ENCODE measurements at regions not wholly inside any gene's neighbourhood (a gene's known extent, or its start where the extent isn't known, plus 50 kb on each side); places are given as distances from the start of the nearest gene placed in this dataset.
"Not testable (repeated sequence)": the region's sequence is repeated elsewhere in the genome, so short reads cannot be mapped to it uniquely, and the experiment has no call there.

DNA sequence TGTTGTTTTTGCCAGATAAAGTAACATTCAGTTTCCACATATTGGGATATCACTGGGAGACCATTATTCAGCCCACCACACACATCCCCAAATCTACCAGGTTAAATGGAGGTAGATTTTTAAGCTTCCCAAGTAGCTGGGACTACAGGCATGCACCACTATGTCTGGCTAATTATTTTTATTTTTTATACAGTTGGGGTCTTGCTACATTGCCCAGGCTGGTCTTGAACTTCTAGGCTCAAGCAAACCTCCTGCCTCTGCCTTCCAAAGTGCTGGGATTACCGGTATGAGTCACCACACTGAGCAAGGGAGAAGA lies 96.6 kb upstream of the CHD2 start:
- H3K27me3 Mint-ChIP-seq (ENCODE audit: low read depth in 3 of 3) = peaks cover 1 to 3% (median 2%) of the 10 kb centered on the region in 3 donors
- no peaks in the 10 kb centered on the region for H3K9me3 Mint-ChIP-seq
- peaks cover 4 to 9% of the 10 kb centered on the region in 2 donors for H3K4me1 Mint-ChIP-seq
- peaks cover 0 to 8% (median 0%) of the 10 kb centered on the region in 3 donors for H3K36me3 Mint-ChIP-seq
- no peak for DNase-seq
- no peak overlapping the region for H3K4me3 Mint-ChIP-seq
- H3K27ac Mint-ChIP-seq = no peak overlapping the region

DNA sequence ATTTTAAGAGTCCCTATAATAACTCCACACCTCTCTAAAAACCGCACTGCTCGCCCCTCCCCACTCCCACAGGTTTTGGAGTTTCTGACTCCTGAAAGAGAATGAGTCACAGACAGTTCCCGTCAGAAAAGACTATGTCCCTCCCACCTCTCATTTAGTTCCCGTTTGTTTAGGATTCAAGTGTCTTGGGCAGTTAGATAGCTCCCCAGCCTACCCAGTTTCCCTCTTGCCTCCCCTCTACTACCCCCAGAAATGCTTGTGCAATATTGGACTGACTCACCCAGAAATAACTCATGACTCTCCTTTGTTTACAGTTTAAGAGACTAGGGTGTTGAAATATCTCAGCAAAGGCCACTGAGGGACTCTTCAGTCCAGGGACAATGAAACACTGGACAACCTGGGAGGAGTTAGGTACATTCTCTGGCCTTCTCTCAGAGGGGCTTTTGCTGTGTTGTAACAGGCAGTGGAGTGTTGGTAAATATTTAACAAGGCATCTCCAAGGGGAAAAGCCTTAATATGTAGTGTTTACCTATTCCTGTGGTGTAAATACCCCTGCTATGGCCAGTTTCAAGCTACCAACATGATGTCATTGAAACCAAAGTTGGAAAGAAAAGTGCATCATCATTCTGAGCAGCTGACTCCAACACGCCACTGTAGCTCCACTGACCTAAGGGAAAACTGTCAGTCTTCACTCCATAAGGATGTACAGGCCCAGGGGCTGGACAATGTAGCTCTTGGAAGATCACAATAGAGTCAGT lies 96.1 kb upstream of the CHD2 start:
- Mint-ChIP-seq H3K27ac (peak overlapping the region in 1 of 6 donors; percentile 35), H3K9me3 (no peaks in the 10 kb centered on the region), H3K27me3 (ENCODE audit: low read depth in 3 of 3) (peaks cover 1 to 5% (median 3%) of the 10 kb centered on the region in 3 donors), H3K4me3 (no peak overlapping the region), H3K36me3 (peaks cover 0 to 8% (median 0%) of the 10 kb centered on the region in 3 donors), H3K4me1 (peaks cover 5 to 14% of the 10 kb centered on the region in 2 donors)
- DNase-seq = no peak

DNA sequence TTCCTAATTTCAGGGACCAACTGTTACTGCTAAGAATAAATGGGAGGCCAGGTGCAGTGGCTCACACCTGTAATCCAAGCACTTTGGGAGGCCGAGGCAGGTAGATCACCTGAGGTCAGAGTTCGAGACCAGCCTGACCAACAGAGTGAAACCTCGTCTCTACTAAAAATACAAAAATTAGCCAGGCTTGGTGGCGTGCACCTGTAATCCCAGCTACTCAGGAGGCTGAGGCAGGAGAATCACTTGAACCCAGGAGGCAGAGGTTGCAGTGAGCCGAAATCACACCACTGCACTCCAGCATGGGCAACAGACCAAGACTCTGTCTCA lies 95.6 kb upstream of the CHD2 start:
- not testable (repeated sequence) for H3K9me3 Mint-ChIP-seq, H3K4me3 Mint-ChIP-seq, H3K27ac Mint-ChIP-seq, DNase-seq, H3K36me3 Mint-ChIP-seq
- peaks cover 8 to 19% of the 10 kb centered on the region in 2 donors for H3K4me1 Mint-ChIP-seq
- peaks cover 1 to 10% (median 8%) of the 10 kb centered on the region in 3 donors for H3K27me3 Mint-ChIP-seq (ENCODE audit: low read depth in 3 of 3)

DNA sequence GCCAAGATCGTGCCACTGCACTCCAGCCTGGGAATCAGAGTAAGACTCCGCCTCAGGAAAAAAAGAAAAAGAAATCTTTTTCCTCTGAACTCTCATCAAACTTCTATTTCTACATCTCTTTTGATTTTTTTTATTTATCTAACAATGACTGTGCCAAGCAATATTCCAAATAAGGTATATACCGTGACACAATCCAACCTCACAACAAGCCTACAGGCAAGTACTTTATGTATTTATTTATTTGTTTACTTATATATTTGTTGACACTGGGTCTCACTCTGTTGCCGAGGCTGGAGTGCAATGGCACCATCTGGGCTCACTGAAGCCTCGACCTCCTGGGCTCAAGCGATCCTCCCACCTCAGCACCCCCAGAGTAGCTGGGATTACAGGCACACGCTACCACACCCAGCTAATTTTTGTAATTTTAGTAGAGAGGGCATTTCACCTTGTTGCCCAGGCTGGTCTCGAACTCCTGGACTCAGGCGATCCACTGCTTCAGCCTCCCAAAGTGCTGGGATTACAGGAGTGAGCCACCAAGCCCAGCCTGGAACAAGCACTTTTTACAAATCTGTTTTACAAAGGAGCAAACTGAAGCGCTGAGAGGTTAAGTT lies 94.9 kb upstream of the CHD2 start:
- Mint-ChIP-seq H3K4me3 (no peak overlapping the region), H3K27me3 (ENCODE audit: low read depth in 3 of 3) (peaks cover 1 to 16% (median 10%) of the 10 kb centered on the region in 3 donors), H3K27ac (no peak overlapping the region), H3K9me3 (no peaks in the 10 kb centered on the region), H3K4me1 (peaks cover 14 to 25% of the 10 kb centered on the region in 2 donors), H3K36me3 (peaks cover 0 to 8% (median 0%) of the 10 kb centered on the region in 3 donors)
- no peak for DNase-seq

DNA sequence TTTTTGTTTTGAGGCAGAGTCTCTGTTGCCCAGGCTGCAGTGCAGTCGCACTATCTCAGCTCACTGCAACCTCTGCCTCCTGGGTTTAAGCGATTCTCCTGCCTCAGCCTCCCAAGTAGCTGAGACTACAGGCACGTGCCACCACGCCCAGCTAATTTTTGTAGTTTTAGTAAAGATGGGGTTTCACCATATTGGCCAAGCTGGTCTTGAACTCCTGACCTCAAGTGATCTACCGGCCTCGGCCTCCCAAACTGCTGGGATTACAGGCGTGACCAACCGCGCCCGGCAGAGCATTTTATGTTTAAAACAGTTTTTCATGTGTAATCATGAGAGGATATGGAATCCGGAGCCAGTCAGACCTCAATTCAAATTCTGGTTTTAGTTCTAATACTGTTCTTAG lies 94.0 kb upstream of the CHD2 start:
- not testable (repeated sequence) for H3K9me3 Mint-ChIP-seq, H3K36me3 Mint-ChIP-seq, DNase-seq
- peak overlapping the region in 4 of 5 donors; percentile 10 to 60 (median 32) for H3K4me3 Mint-ChIP-seq
- peak overlapping the region in 2 of 6 donors; percentile 26 to 66 for H3K27ac Mint-ChIP-seq
- peaks cover 1 to 20% (median 10%) of the 10 kb centered on the region in 3 donors for H3K27me3 Mint-ChIP-seq (ENCODE audit: low read depth in 3 of 3)
- H3K4me1 Mint-ChIP-seq = peaks cover 21 to 35% of the 10 kb centered on the region in 2 donors

DNA sequence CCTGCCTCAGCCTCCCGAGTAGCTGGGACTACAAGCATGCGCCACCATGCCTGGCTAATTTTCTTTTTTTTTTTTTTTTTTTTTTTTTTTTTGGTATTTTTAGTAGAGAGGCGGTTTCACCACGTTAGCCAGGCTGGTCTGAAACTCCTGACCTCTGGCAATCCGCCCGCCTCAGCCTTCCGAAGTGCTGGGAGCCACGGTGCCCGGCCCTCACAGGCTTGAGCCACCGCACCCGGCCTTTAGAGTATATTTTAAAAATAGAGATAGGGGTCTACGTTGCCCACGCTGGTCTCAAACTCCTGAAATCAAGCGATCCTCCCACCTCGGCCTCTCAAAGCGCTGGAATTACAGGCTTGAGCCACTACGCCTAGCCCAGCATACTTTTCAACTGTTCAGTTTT lies 93.4 kb upstream of the CHD2 start:
- peak overlapping the region in 1 of 6 donors; percentile 66 for H3K27ac Mint-ChIP-seq
- DNase-seq = no peak
- peaks cover under 1 to 20% (median 10%) of the 10 kb centered on the region in 3 donors for H3K27me3 Mint-ChIP-seq (ENCODE audit: low read depth in 3 of 3)
- no peaks in the 10 kb centered on the region for H3K9me3 Mint-ChIP-seq
- peaks cover 0 to 6% (median 0%) of the 10 kb centered on the region in 3 donors for H3K36me3 Mint-ChIP-seq
- H3K4me1 Mint-ChIP-seq = peaks cover 21 to 35% of the 10 kb centered on the region in 2 donors
- no peak overlapping the region for H3K4me3 Mint-ChIP-seq

DNA sequence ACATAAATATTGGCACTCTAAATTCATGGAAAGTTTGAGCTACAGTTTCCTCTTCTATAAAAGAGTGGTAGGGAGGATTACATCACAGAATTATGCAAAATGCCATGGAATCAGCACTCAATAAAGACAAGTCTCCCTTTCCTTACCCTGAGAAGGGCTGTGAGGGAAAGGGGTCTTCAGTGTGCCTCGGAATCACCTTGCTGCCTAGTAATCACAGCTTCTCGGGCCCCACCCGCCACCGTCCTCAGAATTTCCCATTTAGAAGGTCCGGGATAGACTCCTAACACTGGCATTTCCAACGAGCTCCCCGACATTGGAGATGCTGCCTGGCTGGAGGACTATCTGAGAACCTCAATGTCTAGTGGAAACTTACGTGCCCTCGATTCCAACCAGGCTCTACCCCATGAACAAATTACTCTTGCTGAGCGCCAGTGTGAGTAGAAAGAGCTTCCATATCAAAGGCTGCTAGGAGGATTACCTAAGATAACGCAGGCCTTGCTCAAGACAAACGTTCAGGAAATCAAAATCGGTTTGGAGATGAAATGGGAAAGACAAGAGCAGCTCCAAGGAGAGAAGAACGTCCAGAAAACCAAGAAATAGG lies 92.1 kb upstream of the CHD2 start:
- H3K36me3 Mint-ChIP-seq = peaks cover 0 to 4% (median 0%) of the 10 kb centered on the region in 3 donors
- no peak for DNase-seq
- H3K4me1 Mint-ChIP-seq = peaks cover 21 to 35% of the 10 kb centered on the region in 2 donors
- H3K27ac Mint-ChIP-seq = peak overlapping the region; percentile 84 to 99 (median 96)
- peaks cover 0 to 20% (median 10%) of the 10 kb centered on the region in 3 donors for H3K27me3 Mint-ChIP-seq (ENCODE audit: low read depth in 3 of 3)
- peak overlapping the region; percentile 85 to 97 (median 95) for H3K4me3 Mint-ChIP-seq
- H3K9me3 Mint-ChIP-seq = no peaks in the 10 kb centered on the region

DNA sequence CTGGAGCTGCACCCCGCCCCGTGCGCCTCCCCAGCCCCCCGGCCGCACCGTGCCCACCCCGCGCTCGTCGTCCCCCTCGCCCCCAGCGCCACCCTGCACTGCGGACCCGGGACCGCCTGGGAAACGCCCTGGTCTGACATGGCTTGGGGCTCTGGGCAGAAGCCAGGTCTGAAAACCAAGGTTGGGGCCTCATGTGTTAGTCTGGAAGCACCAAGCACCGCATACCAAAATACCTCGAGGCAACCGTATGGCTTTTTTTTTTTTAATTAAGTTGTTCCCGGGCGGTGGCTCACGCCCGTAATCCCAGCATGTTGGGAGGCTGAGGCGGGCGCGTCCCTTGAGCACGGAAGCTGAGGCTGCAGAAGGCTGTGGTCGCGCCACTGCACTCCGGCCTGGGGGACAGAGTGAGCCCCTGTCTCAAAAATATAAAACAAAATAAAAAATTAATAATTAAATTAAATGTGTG lies 91.5 kb upstream of the CHD2 start:
- H3K27ac Mint-ChIP-seq = peak overlapping the region; percentile 34 to 99 (median 97)
- H3K27me3 Mint-ChIP-seq (ENCODE audit: low read depth in 3 of 3) = peaks cover 0 to 20% (median 10%) of the 10 kb centered on the region in 3 donors
- no peak for DNase-seq
- H3K9me3 Mint-ChIP-seq = no peaks in the 10 kb centered on the region
- peaks cover 0 to 4% (median 0%) of the 10 kb centered on the region in 3 donors for H3K36me3 Mint-ChIP-seq
- peaks cover 24 to 38% of the 10 kb centered on the region in 2 donors for H3K4me1 Mint-ChIP-seq
- H3K4me3 Mint-ChIP-seq = peak overlapping the region; percentile 85 to 97 (median 95)

DNA sequence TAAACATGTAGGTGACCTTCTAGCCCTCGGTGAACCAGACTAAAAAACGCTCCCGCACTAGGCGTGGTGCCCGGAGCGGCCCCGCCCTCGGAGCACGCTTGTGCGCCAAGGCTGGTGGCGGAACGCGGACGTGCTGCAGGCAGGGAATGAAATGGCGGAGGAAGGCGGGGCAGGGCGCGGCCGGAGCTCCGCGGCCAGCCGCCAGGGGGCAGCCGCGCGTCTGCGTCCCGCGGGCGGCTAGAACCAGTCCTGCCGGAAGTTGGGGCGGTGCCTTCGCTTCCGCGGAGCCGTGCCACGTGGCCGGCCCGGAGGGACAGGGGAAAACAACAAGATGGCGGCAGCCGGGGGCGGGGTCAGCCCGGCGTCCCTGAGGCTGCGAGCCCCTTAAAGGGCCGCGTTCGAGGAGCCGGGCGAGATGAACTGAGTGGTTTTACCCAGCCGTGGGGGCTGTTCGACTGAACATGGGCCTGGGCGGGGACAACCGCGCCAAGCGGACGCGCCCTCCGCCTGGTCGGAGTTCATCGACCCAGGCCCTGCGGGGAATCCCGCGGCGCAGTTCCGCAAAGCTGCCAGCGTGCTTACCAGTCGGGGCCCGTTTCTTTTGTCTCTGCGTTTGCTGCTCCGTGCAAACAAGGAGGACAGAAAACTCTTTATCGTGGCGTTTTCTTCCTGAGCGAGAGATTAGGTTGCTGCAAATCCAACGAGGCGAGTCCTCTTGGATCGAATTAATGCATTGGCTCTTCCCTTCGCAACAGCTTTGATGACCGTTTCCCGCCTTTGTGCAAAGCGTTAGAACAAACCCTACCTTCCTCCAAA lies 90.9 kb upstream of the CHD2 start:
- Mint-ChIP-seq H3K4me3 (peak overlapping the region; percentile 85 to 97 (median 95)), H3K9me3 (no peaks in the 10 kb centered on the region), H3K4me1 (peaks cover 25 to 41% of the 10 kb centered on the region in 2 donors), H3K27me3 (ENCODE audit: low read depth in 3 of 3) (peaks cover 0 to 20% (median 10%) of the 10 kb centered on the region in 3 donors), H3K36me3 (peaks cover 0 to 4% (median 0%) of the 10 kb centered on the region in 3 donors), H3K27ac (peak overlapping the region; percentile 93 to 99 (median 98))
- peak; percentile 99 for DNase-seq

DNA sequence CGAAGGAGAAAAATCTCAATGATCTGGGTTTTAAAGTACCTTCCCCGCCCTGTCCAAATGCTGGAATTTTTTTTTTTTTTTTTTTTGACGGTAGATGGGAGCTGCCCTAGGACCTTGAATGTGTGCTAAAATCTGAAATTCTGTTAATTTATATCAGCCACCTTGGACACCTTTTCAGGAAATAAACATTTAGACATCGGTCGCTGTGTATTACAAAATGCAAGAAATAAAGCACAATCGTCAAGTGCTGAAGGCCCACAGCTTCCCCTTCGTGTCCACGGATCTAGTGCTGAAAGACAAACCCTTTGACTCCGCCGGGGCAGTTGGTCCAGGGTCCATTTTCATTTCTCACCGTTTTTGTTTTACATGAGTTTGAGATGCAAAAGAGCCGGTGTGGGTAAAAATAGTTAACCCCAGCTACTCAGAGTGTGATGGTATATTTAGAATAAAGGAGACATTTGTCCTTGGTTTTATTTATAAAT lies 90.2 kb upstream of the CHD2 start:
- Mint-ChIP-seq H3K9me3 (no peaks in the 10 kb centered on the region), H3K4me3 (peak overlapping the region; percentile 85 to 97 (median 95)), H3K4me1 (peaks cover 25 to 41% of the 10 kb centered on the region in 2 donors), H3K27me3 (ENCODE audit: low read depth in 3 of 3) (peaks cover 0 to 20% (median 10%) of the 10 kb centered on the region in 3 donors), H3K36me3 (peaks cover 0 to 4% (median 0%) of the 10 kb centered on the region in 3 donors), H3K27ac (peak overlapping the region; percentile 93 to 99 (median 98))
- peak; percentile 38 to 45 (median 41) for DNase-seq

DNA sequence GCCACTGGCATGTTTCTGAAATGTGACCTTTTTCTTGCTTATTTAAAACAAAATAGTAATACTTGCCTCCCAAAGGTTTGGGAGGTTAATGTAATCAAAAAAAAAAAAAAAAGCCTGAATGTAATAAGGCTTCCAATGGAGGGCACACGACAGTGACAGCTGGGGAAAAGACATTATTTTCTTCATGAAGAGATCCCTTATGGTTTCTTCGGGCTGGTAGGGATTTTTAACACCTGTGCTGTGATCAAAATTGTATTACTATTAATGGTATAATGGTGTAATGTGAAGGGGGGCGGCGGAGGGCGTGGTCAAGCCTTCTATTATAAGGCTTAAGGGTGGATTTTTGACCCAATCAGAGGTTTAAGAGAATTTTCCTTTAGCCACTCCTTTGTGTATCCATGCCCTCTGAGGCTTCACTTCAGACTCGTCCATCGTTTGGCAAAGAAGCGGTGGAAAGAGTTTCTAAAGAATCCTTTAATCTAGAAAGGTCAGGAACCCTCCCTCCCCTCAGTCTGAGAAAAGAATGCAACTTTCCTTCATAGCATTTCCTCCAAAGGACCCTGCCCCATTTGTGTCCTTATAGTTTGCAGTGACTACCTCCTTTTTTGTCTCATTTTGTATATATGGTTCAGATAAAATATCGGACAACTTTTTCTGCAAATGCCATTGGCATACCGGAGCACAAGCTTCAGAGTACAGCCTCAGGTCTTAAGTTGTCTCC lies 89.5 kb upstream of the CHD2 start:
- Mint-ChIP-seq H3K9me3 (no peaks in the 10 kb centered on the region), H3K4me1 (peaks cover 25 to 41% of the 10 kb centered on the region in 2 donors), H3K4me3 (peak overlapping the region; percentile 85 to 97 (median 95)), H3K27ac (peak overlapping the region; percentile 93 to 99 (median 98)), H3K27me3 (ENCODE audit: low read depth in 3 of 3) (peaks cover 0 to 20% (median 10%) of the 10 kb centered on the region in 3 donors), H3K36me3 (peaks cover 0 to 4% (median 0%) of the 10 kb centered on the region in 3 donors)
- DNase-seq = no peak

DNA sequence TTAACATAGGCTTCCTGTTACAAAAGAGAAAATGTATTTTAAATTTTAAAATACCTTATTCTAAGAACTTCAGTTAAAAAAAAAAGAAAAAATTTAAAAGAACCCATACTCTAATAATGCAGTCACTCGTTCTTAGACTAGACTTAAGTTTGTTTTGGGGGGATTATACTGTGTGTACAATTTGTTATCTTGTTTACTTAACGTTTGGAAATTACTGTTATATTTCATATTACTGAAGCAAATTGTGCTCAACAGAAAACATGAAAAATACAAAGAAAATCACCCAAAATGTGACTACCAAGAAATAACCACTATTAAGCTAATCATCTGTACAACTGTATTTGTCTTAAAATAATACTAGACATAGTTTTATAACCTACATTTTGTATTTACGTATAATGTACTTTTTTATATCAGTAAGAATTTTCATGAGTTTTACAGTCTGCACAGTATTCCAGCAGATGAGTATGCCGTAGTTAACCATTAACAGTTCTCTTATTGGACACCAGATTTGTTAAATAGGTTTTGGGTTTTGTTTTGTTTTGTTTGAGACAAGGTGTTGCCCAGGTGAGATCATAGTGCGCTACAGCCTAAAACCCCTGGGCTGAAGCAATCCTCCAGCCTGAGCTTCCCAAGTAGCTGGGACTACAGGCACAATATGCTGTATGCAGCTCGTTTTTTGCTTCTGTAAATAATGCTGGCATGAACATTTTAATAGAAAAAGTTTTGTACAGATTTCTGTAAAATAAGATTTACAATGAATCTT lies 88.8 kb upstream of the CHD2 start:
- H3K27me3 Mint-ChIP-seq (ENCODE audit: low read depth in 3 of 3) = peaks cover 0 to 20% (median 10%) of the 10 kb centered on the region in 3 donors
- H3K4me3 Mint-ChIP-seq = peak overlapping the region; percentile 69 to 97 (median 88)
- H3K9me3 Mint-ChIP-seq = no peaks in the 10 kb centered on the region
- H3K4me1 Mint-ChIP-seq = peaks cover 25 to 41% of the 10 kb centered on the region in 2 donors
- H3K27ac Mint-ChIP-seq = peak overlapping the region in 5 of 6 donors; percentile 93 to 99 (median 98)
- DNase-seq = no peak
- H3K36me3 Mint-ChIP-seq = peaks cover 0 to 2% (median 0%) of the 10 kb centered on the region in 3 donors
